EL (cell line): ENCODE measurements at regions not wholly inside any gene's neighbourhood (a gene's known extent, or its start where the extent isn't known, plus 50 kb on each side); places are given as distances from the start of the nearest gene placed in this dataset.
A peak's percentile ranks its signal among the peaks of the same experiment; 100 is the strongest.
"Not testable (repeated sequence)": the region's sequence is repeated elsewhere in the genome, so short reads cannot be mapped to it uniquely, and the experiment has no call there.

ENCODE experiments used
- DNase-seq: peaks from one replicate; pipeline ENCODE4 v3.0.0-alpha.2; 2016

- DNase-seq: no peak
Measured at GRCh38 chrX:39421006-39421405, 619.7 kb downstream of the MID1IP1 start.

- DNase-seq: no peak
Measured at GRCh38 chrX:39425124-39425806, 624.0 kb downstream of the MID1IP1 start.

GRCh38 chrX:39426101-39426500, 624.8 kb downstream of the MID1IP1 start:
- no peak for DNase-seq

- DNase-seq: no peak
Measured at GRCh38 chrX:39427492-39427891, 626.2 kb downstream of the MID1IP1 start.

- DNase-seq: peak; percentile 22
Measured at GRCh38 chrX:39427906-39428305, 626.6 kb downstream of the MID1IP1 start.

GRCh38 chrX:39430551-39430950, 629.3 kb downstream of the MID1IP1 start:
- no peak for DNase-seq

GRCh38 chrX:39431893-39432292, 630.6 kb downstream of the MID1IP1 start:
- DNase-seq: no peak

GRCh38 chrX:39434671-39435070, 633.4 kb downstream of the MID1IP1 start:
- not testable (repeated sequence) for DNase-seq

GRCh38 chrX:39436538-39436937, 635.3 kb downstream of the MID1IP1 start:
- not testable (repeated sequence) for DNase-seq

- DNase-seq: no peak
Measured at GRCh38 chrX:39437670-39438441, 636.6 kb downstream of the MID1IP1 start.

GRCh38 chrX:39438603-39439602, 637.6 kb downstream of the MID1IP1 start:
- no peak for DNase-seq

GRCh38 chrX:39439906-39440798, 638.9 kb downstream of the MID1IP1 start:
- no peak for DNase-seq

GRCh38 chrX:39440799-39441284, 639.6 kb downstream of the MID1IP1 start:
- DNase-seq: no peak

- no peak for DNase-seq
Measured at GRCh38 chrX:39442332-39442731, 641.1 kb downstream of the MID1IP1 start.

- DNase-seq: no peak
Measured at GRCh38 chrX:39443240-39443639, 642.0 kb downstream of the MID1IP1 start.

- no peak for DNase-seq
Measured at GRCh38 chrX:39445336-39445735, 644.1 kb downstream of the MID1IP1 start.

GRCh38 chrX:39449352-39449751, 648.1 kb downstream of the MID1IP1 start:
- DNase-seq: no peak

GRCh38 chrX:39450234-39450977, 647.4 kb downstream of the BCOR start:
- DNase-seq: no peak

- DNase-seq: no peak
Measured at GRCh38 chrX:39451046-39451445, 646.7 kb downstream of the BCOR start.

GRCh38 chrX:39452401-39452800, 645.4 kb downstream of the BCOR start:
- no peak for DNase-seq
